Stimulated activated CD4-positive, alpha-beta T cell treated with anti-CD3 and anti-CD28 coated beads, Interleukin-12 subunit alpha, Interleukin-12 subunit beta, amount 100 ng/mL, for 48 hours (primary cell): ENCODE measurements at regions not wholly inside any gene's neighbourhood (a gene's known extent, or its start where the extent isn't known, plus 50 kb on each side); places are given as distances from the start of the nearest gene placed in this dataset.
"Not testable (repeated sequence)": the region's sequence is repeated elsewhere in the genome, so short reads cannot be mapped to it uniquely, and the experiment has no call there.

Experiments used
- DNase-seq, 3 donors: peaks; one replicate each; pipeline ENCODE4 v3.0.0-alpha.2; 2020; ENCODE audit warnings: low read depth in 2 of 3, low spot score in 1 of 3

GRCh38 chr6:12542319-12543115 lies 174.1 kb upstream of the PHACTR1 start:
- DNase-seq, result not testable (repeated sequence)

- no peak for DNase-seq
Measured at GRCh38 chr6:12543953-12544352, 172.6 kb upstream of the PHACTR1 start.

GRCh38 chr6:12544821-12545565 lies 171.6 kb upstream of the PHACTR1 start:
- no peak for DNase-seq

GRCh38 chr6:12545619-12546409 lies 170.8 kb upstream of the PHACTR1 start:
- DNase-seq, result no peak

GRCh38 chr6:12546410-12547002 lies 170.1 kb upstream of the PHACTR1 start:
- DNase-seq, result no peak

GRCh38 chr6:12548526-12548925 lies 168.0 kb upstream of the PHACTR1 start:
- no peak for DNase-seq

GRCh38 chr6:12549445-12549844 lies 167.1 kb upstream of the PHACTR1 start:
- not testable (repeated sequence) for DNase-seq

- not testable (repeated sequence) for DNase-seq
Measured at GRCh38 chr6:12554820-12555219, 161.7 kb upstream of the PHACTR1 start.

GRCh38 chr6:12555267-12555666 lies 161.3 kb upstream of the PHACTR1 start:
- no peak for DNase-seq

- no peak for DNase-seq
Measured at GRCh38 chr6:12555781-12556180, 160.8 kb upstream of the PHACTR1 start.

- no peak for DNase-seq
Measured at GRCh38 chr6:12557765-12558164, 158.8 kb upstream of the PHACTR1 start.

GRCh38 chr6:12560315-12560714 lies 156.3 kb upstream of the PHACTR1 start:
- DNase-seq, result no peak

- DNase-seq, result no peak
Measured at GRCh38 chr6:12566618-12567123, 149.9 kb upstream of the PHACTR1 start.

GRCh38 chr6:12567682-12568081 lies 148.9 kb upstream of the PHACTR1 start:
- DNase-seq, result no peak

GRCh38 chr6:12569646-12570045 lies 146.9 kb upstream of the PHACTR1 start:
- DNase-seq, result no peak

GRCh38 chr6:12570461-12571030 lies 146.0 kb upstream of the PHACTR1 start:
- DNase-seq, result no peak

GRCh38 chr6:12572896-12573827 lies 143.4 kb upstream of the PHACTR1 start:
- no peak for DNase-seq

- DNase-seq, result no peak
Measured at GRCh38 chr6:12575961-12576360, 140.6 kb upstream of the PHACTR1 start.

GRCh38 chr6:12576389-12576788 lies 140.2 kb upstream of the PHACTR1 start:
- no peak for DNase-seq
